ENCODE measurements at regions not wholly inside any gene's neighbourhood (a gene's known extent, or its start where the extent isn't known, plus 50 kb on each side); places are given as distances from the start of the nearest gene placed in this dataset.

GRCh38 chr5:3284506-3284905 is 311.1 kb upstream of the IRX1 start (continued):
- TF ChIP-seq RFX5 (IDR thresholded peaks at IDR 0.05; ENCODE audit: borderline replicate concordance, low read depth, low read length): no peak
- no peak for TF ChIP-seq FOSL1 (IDR thresholded peaks at IDR 0.05; ENCODE audit: insufficient read depth, low read depth, low read length)
- TF ChIP-seq GABPA (IDR thresholded peaks at IDR 0.05; ENCODE audit: borderline replicate concordance, insufficient read depth, low read length): no peak
- no peak for TF ChIP-seq ATF3 (IDR thresholded peaks at IDR 0.05; ENCODE audit: insufficient read depth, low read depth, low read length)
